Ascending aorta (tissue), 2 donors: ENCODE measurements at regions not wholly inside any gene's neighbourhood (a gene's known extent, or its start where the extent isn't known, plus 50 kb on each side); places are given as distances from the start of the nearest gene placed in this dataset.

Experiments
- DNase-seq, 2 donors: peaks; one replicate each; pipeline ENCODE4 v3.0.0-alpha.2; 2019; ENCODE audit warnings: low spot score in 2 of 2
- H3K27ac ChIP-seq, 2 donors: fragments of 200-600 bp; sonication (generic); one replicate each; pipeline ENCODE4 v1.5.1; 2016 to 2017; ENCODE audit warnings: mild to moderate bottlenecking in 1 of 2
- H3K27me3 ChIP-seq: fragments of 200-600 bp; sonication (generic); one replicate; pipeline ENCODE4 v1.5.1; 2017
- H3K36me3 ChIP-seq, 2 donors: fragments of 200-600 bp; sonication (generic); one replicate each; pipeline ENCODE4 v1.5.1; 2016
- H3K4me1 ChIP-seq, 2 donors: fragments of 200-600 bp; sonication (generic); one replicate each; pipeline ENCODE4 v1.5.1; 2016 to 2017; ENCODE audit warnings: mild to moderate bottlenecking in 1 of 2
- H3K4me3 ChIP-seq, 2 donors: fragments of 200-600 bp; sonication (generic); one replicate each; pipeline ENCODE4 v1.5.1; 2016 to 2017; ENCODE audit warnings: mild to moderate bottlenecking in 1 of 2
- H3K9me3 ChIP-seq, 2 donors: fragments of 200-600 bp; sonication (generic); one replicate each; pipeline ENCODE4 v1.5.1; 2016
- CTCF ChIP-seq, 3 experiments: fragments of 200-600 bp in 2 of 3; fragments of 450-650 bp in 1 of 3; sonication (generic) in 2 of 3; IDR thresholded peaks; one replicate each; pipeline ENCODE4 v1.5.1; 2016 to 2019; ENCODE audit warnings: antibody characterized with exemption in 3 of 3, mild to moderate bottlenecking in 1 of 3, moderate library complexity in 1 of 3
- intact Hi-C: fragments of 100-400 bp; cut with DNase I; formaldehyde crosslinking; loops from one replicate; pipeline ENCODE4 v1.15.1; 2023

GRCh38 chr2:194015751-194016150, 1641.3 kb upstream of the SLC39A10 start:
- Histone ChIP-seq H3K27ac (no peak overlapping the region), H3K27me3 (no peaks in the 10 kb centered on the region), H3K9me3 (no peaks in the 10 kb centered on the region), H3K4me1 (no peaks in the 10 kb centered on the region), H3K36me3 (no peaks in the 10 kb centered on the region), H3K4me3 (no peak overlapping the region)
- DNase-seq = no peak
- TF ChIP-seq CTCF (IDR thresholded peaks at IDR 0.05) = no peak
- intact Hi-C loops = no loop called here

DNA sequence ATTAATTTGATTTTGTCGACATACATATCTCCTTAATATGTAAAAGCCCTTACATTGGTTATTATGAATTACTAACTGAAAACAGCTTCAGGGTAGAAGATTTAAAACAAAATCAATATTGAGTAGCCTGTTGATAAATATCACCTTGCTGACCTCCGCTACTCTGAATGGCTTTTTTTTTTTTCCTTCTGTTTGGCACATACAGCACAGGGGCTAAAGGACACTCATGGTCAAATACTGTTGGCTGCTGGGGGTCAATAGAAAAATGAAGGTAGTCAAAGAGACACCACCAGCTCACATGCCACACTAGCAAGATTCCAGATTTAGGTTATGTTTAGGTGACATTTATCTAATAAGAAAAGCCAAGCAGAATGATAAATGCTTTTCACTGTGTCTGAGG, 1642.4 kb upstream of the SLC39A10 start:
- no peak overlapping the region for H3K27ac ChIP-seq
- H3K36me3 ChIP-seq = no peaks in the 10 kb centered on the region
- H3K9me3 ChIP-seq = no peaks in the 10 kb centered on the region
- intact Hi-C loops = no loop called here
- no peaks in the 10 kb centered on the region for H3K27me3 ChIP-seq
- H3K4me1 ChIP-seq = no peaks in the 10 kb centered on the region
- no peak overlapping the region for H3K4me3 ChIP-seq
- no peak for DNase-seq
- TF ChIP-seq CTCF (IDR thresholded peaks at IDR 0.05) = no peak

- H3K9me3 ChIP-seq = peaks cover 0 to 3% of the 10 kb centered on the region in 2 donors
- no peaks in the 10 kb centered on the region for H3K4me1 ChIP-seq
- H3K4me3 ChIP-seq = no peak overlapping the region
- no peak for TF ChIP-seq CTCF (IDR thresholded peaks at IDR 0.05)
- intact Hi-C loops = no loop called here
- no peak for DNase-seq
- no peak overlapping the region for H3K27ac ChIP-seq
- H3K36me3 ChIP-seq = no peaks in the 10 kb centered on the region
- no peaks in the 10 kb centered on the region for H3K27me3 ChIP-seq
Observed at GRCh38 chr2:194004590-194005206, 1652.3 kb upstream of the SLC39A10 start.

DNA sequence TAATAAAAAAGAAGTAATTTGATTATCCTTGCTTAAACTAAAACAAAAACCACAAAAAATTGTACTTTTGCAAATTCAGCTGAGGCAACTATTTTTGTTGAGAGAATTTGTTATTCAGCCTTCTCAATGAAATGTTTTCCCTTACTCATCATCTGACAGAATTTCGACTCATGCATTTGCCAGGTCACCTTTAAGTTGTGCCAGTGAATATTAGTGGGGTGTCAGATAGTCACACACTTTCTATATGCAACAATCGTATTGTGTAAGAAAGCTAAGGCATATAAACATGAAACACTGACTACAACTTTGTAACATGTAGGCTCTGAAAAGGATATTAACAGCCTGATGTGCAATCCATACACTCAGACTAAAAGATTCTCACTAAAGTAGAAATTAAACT, 1653.1 kb upstream of the SLC39A10 start:
- H3K27ac ChIP-seq = no peak overlapping the region
- TF ChIP-seq CTCF (IDR thresholded peaks at IDR 0.05) = no peak
- H3K27me3 ChIP-seq = no peaks in the 10 kb centered on the region
- no peak overlapping the region for H3K4me3 ChIP-seq
- no peaks in the 10 kb centered on the region for H3K4me1 ChIP-seq
- no peaks in the 10 kb centered on the region for H3K36me3 ChIP-seq
- DNase-seq = no peak
- intact Hi-C loops = no loop called here
- peaks cover 0 to 3% of the 10 kb centered on the region in 2 donors for H3K9me3 ChIP-seq

DNA sequence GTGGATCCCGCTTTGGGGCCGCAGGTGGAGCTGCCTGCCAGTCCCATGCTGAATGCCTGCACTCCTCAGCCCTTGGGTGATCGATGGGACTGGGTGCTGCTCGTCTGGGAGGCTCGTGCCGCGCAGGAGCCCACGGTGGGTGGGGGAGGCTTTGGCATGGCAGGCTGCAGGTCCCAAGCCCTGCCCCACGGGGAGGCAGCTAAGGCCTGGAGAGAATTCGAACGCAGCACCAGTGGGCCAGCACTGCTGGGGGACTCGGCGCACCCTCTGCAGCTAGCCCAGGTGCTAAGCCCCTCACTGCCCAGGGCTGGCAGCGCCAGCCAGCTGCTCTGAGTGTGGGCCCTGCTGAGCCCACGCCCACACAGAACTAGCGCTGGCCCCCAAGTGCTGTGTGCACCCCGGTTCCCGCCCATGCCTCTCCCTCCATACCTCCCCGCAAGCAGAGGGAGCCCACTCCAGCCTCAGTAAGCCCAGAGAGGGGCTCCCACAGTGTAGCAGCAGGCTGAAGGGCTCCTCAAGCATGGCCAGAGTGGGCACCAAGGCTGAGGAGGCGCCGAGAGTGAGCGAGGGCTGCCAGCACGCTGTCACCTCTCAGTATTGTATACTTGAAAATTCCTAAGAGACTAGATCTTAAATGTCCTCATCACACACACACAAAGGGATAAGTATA, 1654.2 kb upstream of the SLC39A10 start:
- Histone ChIP-seq H3K4me1 (no peaks in the 10 kb centered on the region), H3K36me3 (no peaks in the 10 kb centered on the region), H3K4me3 (no peak overlapping the region), H3K27me3 (no peaks in the 10 kb centered on the region), H3K9me3 (peaks cover 0 to 3% of the 10 kb centered on the region in 2 donors), H3K27ac (no peak overlapping the region)
- DNase-seq = no peak
- no peak for TF ChIP-seq CTCF (IDR thresholded peaks at IDR 0.05)
- intact Hi-C loops = no loop called here
